ENCODE measurements at regions not wholly inside any gene's neighbourhood (a gene's known extent, or its start where the extent isn't known, plus 50 kb on each side); places are given as distances from the start of the nearest gene placed in this dataset.

GRCh38 chr9:7622481-7622880, 177.1 kb downstream of the DMAC1 start:
- TF ChIP-seq, protein P1, sequence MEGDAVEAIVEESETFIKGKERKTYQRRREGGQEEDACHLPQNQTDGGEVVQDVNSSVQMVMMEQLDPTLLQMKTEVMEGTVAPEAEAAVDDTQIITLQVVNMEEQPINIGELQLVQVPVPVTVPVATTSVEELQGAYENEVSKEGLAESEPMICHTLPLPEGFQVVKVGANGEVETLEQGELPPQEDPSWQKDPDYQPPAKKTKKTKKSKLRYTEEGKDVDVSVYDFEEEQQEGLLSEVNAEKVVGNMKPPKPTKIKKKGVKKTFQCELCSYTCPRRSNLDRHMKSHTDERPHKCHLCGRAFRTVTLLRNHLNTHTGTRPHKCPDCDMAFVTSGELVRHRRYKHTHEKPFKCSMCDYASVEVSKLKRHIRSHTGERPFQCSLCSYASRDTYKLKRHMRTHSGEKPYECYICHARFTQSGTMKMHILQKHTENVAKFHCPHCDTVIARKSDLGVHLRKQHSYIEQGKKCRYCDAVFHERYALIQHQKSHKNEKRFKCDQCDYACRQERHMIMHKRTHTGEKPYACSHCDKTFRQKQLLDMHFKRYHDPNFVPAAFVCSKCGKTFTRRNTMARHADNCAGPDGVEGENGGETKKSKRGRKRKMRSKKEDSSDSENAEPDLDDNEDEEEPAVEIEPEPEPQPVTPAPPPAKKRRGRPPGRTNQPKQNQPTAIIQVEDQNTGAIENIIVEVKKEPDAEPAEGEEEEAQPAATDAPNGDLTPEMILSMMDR (IDR thresholded peaks at IDR 0.05; ENCODE audit: insufficient read depth, low read depth, low read length) = no peak
- TF ChIP-seq EZH2 (IDR thresholded peaks at IDR 0.05; ENCODE audit: insufficient read depth, low read length) = no peak

Measured in astrocyte (in vitro differentiated cells and primary cell).